BE2C (cell line): ENCODE measurements at regions not wholly inside any gene's neighbourhood (a gene's known extent, or its start where the extent isn't known, plus 50 kb on each side); places are given as distances from the start of the nearest gene placed in this dataset.

Source experiments
- DNase-seq: peaks from one replicate; pipeline ENCODE4 v3.0.0-alpha.2; 2020
- H3K27me3 ChIP-seq: fragments of 250-450 bp; sonication (Bioruptor Pico); 2 replicates; pipeline ENCODE4 v1.5.1; 2020; ENCODE audit warnings: mild to moderate bottlenecking
- H3K36me3 ChIP-seq: fragments of 250-450 bp; sonication (Bioruptor Pico); 2 replicates; pipeline ENCODE4 v1.5.1; 2020; ENCODE audit warnings: mild to moderate bottlenecking
- H3K4me1 ChIP-seq: fragments of 250-450 bp; sonication (Bioruptor Pico); 2 replicates; pipeline ENCODE4 v1.5.1; 2020
- H3K4me3 ChIP-seq: 2 replicates; pipeline ENCODE4 v1.5.1; 2011; ENCODE audit warnings: low read depth, low read length
- H3K9me3 ChIP-seq: fragments of 250-450 bp; sonication (Bioruptor Pico); 2 replicates; pipeline ENCODE4 v1.5.1; 2020
- TF ChIP-seq, protein P1 (sequence below): IDR thresholded peaks from 2 replicates; pipeline ENCODE4 v1.5.1; 2012; ENCODE audit warnings: mild to moderate bottlenecking, low read depth, low read length

DNA sequence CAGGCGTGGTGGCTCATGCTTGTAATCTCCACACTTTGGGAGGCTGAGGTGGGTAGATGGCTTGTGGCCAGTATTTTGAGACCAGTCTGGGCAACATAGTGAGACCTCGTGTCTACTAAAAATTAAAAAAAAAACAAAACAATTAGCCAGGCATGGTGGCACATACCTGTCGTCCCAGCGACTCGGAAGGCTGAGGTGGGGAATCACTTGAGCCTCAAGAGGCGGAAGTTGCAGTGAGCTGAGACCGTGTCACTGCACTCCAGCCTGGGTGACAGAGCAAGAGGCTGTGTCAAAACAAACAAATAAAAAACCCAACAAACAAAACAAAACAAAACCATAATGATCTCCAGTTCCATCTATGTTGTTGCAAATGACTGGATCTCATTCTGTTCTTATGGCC, 341.3 kb upstream of the CFAP20DC start:
- no peak overlapping the region for H3K4me3 ChIP-seq
- TF ChIP-seq, protein P1, sequence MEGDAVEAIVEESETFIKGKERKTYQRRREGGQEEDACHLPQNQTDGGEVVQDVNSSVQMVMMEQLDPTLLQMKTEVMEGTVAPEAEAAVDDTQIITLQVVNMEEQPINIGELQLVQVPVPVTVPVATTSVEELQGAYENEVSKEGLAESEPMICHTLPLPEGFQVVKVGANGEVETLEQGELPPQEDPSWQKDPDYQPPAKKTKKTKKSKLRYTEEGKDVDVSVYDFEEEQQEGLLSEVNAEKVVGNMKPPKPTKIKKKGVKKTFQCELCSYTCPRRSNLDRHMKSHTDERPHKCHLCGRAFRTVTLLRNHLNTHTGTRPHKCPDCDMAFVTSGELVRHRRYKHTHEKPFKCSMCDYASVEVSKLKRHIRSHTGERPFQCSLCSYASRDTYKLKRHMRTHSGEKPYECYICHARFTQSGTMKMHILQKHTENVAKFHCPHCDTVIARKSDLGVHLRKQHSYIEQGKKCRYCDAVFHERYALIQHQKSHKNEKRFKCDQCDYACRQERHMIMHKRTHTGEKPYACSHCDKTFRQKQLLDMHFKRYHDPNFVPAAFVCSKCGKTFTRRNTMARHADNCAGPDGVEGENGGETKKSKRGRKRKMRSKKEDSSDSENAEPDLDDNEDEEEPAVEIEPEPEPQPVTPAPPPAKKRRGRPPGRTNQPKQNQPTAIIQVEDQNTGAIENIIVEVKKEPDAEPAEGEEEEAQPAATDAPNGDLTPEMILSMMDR, result no peak
- H3K9me3 ChIP-seq, result no peaks in the 10 kb centered on the region
- H3K36me3 ChIP-seq, result no peaks in the 10 kb centered on the region
- H3K4me1 ChIP-seq, result no peaks in the 10 kb centered on the region
- DNase-seq, result no peak
- no peaks in the 10 kb centered on the region for H3K27me3 ChIP-seq

DNA sequence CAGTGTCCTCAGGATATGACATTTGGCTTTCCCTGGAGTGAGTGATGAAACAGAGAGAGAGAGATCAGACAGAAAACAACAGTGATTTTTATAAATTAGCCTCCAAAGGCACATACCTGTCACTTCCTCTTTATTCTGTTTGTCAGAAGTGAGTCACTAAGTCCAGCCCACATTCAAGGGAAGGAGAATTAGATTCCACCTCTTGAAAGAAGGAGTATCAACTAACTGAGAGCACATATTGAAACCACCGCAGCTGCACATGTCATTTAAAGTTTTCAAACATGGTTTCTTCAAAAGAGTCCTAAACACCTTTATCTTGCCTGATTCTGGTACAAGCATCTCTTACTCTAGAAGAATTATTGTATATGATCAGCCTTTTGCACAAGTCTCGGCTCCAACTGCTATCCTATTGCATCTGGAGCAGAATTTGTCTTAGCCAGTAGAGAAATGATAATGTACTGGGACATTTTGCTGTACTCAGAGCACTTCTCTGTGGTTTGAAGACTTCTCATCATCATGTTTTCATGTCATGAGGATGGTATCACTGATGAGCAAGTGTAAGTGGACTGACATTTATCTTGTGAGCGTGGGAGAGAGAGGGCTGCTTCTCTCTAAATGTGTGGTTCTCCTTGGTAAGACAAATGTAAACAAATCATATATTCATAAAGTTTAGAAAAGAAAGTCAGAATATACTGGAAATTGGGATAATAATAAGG, 338.9 kb upstream of the CFAP20DC start:
- Histone ChIP-seq H3K4me1 (no peaks in the 10 kb centered on the region), H3K9me3 (no peaks in the 10 kb centered on the region), H3K36me3 (no peaks in the 10 kb centered on the region), H3K27me3 (no peaks in the 10 kb centered on the region), H3K4me3 (no peak overlapping the region)
- TF ChIP-seq, protein P1, result no peak
- DNase-seq, result no peak

DNA sequence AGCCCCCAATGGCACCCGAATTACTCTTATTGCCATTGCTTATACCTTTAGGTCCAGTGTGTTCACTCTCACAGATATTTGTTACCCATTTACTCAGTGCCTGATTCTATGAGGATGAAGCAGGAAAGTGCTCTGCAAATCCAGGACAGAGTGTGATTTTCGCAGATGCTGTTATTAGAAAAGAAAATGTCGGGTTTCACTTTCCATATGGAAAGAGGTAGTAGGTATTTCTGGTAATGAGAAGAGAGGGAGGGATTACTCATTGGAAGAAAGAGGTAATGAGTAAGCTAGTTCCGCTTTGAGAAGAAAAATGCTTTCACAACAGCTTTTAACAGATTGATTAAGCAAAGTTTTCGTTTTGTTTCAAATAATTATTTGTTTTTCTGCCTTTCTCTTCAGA, 336.3 kb upstream of the CFAP20DC start:
- Histone ChIP-seq H3K36me3 (no peaks in the 10 kb centered on the region), H3K4me3 (no peak overlapping the region), H3K27me3 (no peaks in the 10 kb centered on the region), H3K4me1 (no peaks in the 10 kb centered on the region), H3K9me3 (no peaks in the 10 kb centered on the region)
- TF ChIP-seq, protein P1, result no peak
- DNase-seq, result no peak

DNA sequence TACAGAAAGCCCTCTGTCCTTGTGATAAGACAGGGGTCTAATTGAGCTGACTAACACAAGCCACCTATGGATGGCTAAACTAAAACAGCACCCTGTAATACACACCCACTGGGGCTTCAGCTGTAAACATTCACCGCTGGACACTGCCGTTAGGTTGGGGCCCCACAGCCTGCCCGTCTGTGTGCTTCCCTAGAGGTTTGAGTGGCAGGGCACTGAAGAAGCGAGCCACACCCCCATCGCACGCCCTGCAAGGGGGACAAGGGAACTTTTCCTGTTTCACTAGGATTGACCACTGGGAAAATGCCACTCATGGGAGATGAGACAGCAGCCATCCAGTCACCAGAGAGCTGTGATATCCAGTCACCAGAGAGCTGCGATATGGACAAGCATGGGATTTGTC, 335.7 kb upstream of the CFAP20DC start:
- Histone ChIP-seq H3K9me3 (no peaks in the 10 kb centered on the region), H3K4me3 (no peak overlapping the region), H3K27me3 (no peaks in the 10 kb centered on the region), H3K4me1 (no peaks in the 10 kb centered on the region), H3K36me3 (no peaks in the 10 kb centered on the region)
- no peak for DNase-seq
- TF ChIP-seq, protein P1, result no peak

DNA sequence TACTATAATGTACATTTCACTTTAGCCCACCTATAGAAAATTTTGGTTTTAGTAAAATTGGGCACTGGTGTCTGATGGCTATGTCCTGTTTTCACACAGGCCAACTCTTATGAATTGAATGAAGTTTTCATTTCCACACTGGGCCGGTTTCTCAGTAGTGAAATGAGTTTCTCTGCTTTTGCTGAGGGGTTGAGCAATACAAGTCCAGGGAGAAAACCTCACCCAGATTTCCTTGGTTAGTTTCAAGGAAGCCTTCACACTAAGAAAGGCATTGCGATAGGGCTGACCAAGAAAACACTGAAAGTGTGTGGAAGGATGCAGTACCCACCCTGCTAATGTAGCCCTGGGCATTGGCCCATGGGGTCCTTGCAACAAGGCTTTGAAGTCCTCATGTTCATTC, 331.5 kb upstream of the CFAP20DC start:
- TF ChIP-seq, protein P1, result no peak
- Histone ChIP-seq H3K9me3 (no peaks in the 10 kb centered on the region), H3K4me3 (no peak overlapping the region), H3K27me3 (no peaks in the 10 kb centered on the region), H3K4me1 (no peaks in the 10 kb centered on the region), H3K36me3 (no peaks in the 10 kb centered on the region)
- no peak for DNase-seq

DNA sequence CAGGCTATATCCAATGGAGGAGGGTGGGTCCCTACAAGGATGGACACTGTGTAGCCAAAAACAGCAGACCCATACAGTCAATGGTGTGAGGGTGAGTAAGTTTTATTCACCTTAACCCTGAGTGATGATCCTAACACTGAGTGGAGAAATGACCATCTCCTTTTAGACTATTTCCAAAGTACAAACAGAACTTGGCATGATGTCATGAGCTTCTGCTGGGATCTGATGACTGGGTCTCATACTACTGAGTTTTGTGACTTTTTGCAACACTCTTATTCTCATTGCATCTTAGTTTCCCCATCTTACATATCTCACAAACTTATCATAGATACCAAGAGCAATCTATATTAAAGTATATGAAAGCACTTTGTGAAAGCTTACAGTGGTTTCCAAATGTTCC, 330.3 kb upstream of the CFAP20DC start:
- TF ChIP-seq, protein P1, result no peak
- H3K4me1 ChIP-seq, result no peaks in the 10 kb centered on the region
- no peak overlapping the region for H3K4me3 ChIP-seq
- H3K27me3 ChIP-seq, result no peaks in the 10 kb centered on the region
- H3K36me3 ChIP-seq, result no peaks in the 10 kb centered on the region
- no peak for DNase-seq
- no peaks in the 10 kb centered on the region for H3K9me3 ChIP-seq
